ENCODE measurements at regions not wholly inside any gene's neighbourhood (a gene's known extent, or its start where the extent isn't known, plus 50 kb on each side); places are given as distances from the start of the nearest gene placed in this dataset.

DNA sequence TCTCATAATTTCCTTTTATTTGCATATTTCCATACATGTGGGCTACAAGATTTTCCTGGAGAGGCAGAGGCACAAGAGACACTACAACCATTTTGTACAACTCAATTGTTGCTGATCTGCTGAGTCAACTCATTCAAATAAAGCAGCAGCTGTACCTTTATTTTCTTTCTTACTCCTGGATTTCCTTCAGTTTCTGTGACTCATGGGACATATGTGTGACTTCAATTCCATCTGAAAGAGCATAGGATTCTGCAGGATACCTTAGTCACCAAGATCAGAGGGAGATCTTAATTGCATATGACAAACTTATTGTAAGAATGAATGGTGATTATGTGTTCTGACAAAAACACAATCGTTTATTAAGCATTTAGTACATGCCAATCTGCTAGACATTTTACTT is 2219.4 kb downstream of the NCAM2 start:
- no peak overlapping the region for H3K4me2 ChIP-seq (ENCODE audit: low read depth, low read length)
- dilution Hi-C loops (cut with HindIII; ENCODE audit: low sequenced_read_pairs, unreplicated experiment) (no loop called here), in situ Hi-C loops (cut with MboI; ENCODE audit: low sequenced_read_pairs) (no loop called here), intact Hi-C loops (cut with micrococcal nuclease) (no loop called here)
- no peak overlapping the region for H3K14ac ChIP-seq (replicated peaks; ENCODE audit: low read depth, low read length)
- H3K9ac ChIP-seq (ENCODE audit: low read depth, low read length): no peak overlapping the region
- ChIA-PET POLR2A (ENCODE audit: unreplicated experiment) (no interaction called here), CTCF (no interaction called here)
- no peak overlapping the region for H3K23ac ChIP-seq (ENCODE audit: low read depth, low read length)
- no peak overlapping the region for H2BK5ac ChIP-seq (ENCODE audit: low read depth, low read length, poor library complexity, severe bottlenecking)
- no peak overlapping the region for H3K4me3 ChIP-seq (ENCODE audit: insufficient read depth, low read depth, low read length)
- no peaks in the 10 kb centered on the region for H4K20me1 ChIP-seq (ENCODE audit: insufficient read depth, low read length)
- no peaks in the 10 kb centered on the region for H3K36me3 ChIP-seq (ENCODE audit: control insufficient read depth, insufficient read depth, low read length)
- H2AK9ac ChIP-seq (replicated peaks; ENCODE audit: low read depth, low read length, poor library complexity): no peak overlapping the region
- H3K56ac ChIP-seq (ENCODE audit: extremely low read depth, insufficient read depth, low read length): no peak overlapping the region
- H3K4ac ChIP-seq (ENCODE audit: low read depth, low read length): no peak overlapping the region
- TF ChIP-seq RCOR1 (IDR thresholded peaks at IDR 0.05; ENCODE audit: insufficient replicate concordance, low read length) (no peak), SMC3 (IDR thresholded peaks at IDR 0.05; ENCODE audit: low read depth, low read length) (no peak), RAD21 (IDR thresholded peaks at IDR 0.05; ENCODE audit: low read length) (no peak), CEBPB (IDR thresholded peaks at IDR 0.05; ENCODE audit: low read depth, low read length) (no peak), NFE2L2 (IDR thresholded peaks at IDR 0.05; ENCODE audit: low read depth, low read length) (no peak)
- no peak overlapping the region for H2BK15ac ChIP-seq (ENCODE audit: low read depth, low read length)
- no TSS peak for BruUV-seq (replicated peaks)
- no peak overlapping the region for H4K5ac ChIP-seq (ENCODE audit: low read depth, low read length)
- no peak overlapping the region for H4K91ac ChIP-seq (ENCODE audit: insufficient read depth, low read depth, low read length)
- H3K79me1 ChIP-seq (ENCODE audit: low read depth in 1 of 2, low read length in 2 of 2): no peaks in the 10 kb centered on the region
- H3K27ac ChIP-seq (ENCODE audit: insufficient read depth, low read length): no peak overlapping the region
- H2BK120ac ChIP-seq (ENCODE audit: low read depth, low read length): no peak overlapping the region
- DNase-seq: no peak
- H2BK20ac ChIP-seq (ENCODE audit: low read depth, low read length): no peak overlapping the region
- no peaks in the 10 kb centered on the region for H3K27me3 ChIP-seq (ENCODE audit: control insufficient read depth, insufficient read depth, low read length)
- no peaks in the 10 kb centered on the region for H3K4me1 ChIP-seq (ENCODE audit: control insufficient read depth, insufficient read depth, low read length)
- H3K9me3 ChIP-seq (ENCODE audit: control insufficient read depth, insufficient read depth, low read length): peaks cover 9% of the 10 kb centered on the region
- H4K8ac ChIP-seq (ENCODE audit: low read depth in 2 of 2, low read length in 2 of 2): no peak overlapping the region
- H3K18ac ChIP-seq (ENCODE audit: low read depth, low read length): no peak overlapping the region
- H2AFZ ChIP-seq (replicated peaks; ENCODE audit: low read length, poor library complexity): no peak overlapping the region
- no peak for ATAC-seq (ENCODE audit: low read depth)
- H2AK5ac ChIP-seq (ENCODE audit: low read depth, low read length): no peak overlapping the region
- H3K9me1 ChIP-seq (ENCODE audit: insufficient read depth, low read length): no peaks in the 10 kb centered on the region
- WGBS, 2 experiments (ENCODE audit: extremely low coverage in 2 of 2, insufficient read length in 1 of 2): no CpG with 5 or more reads among the region's 1 CpG

Data from IMR-90 (cell line).